Endodermal cell (in vitro differentiated cells): ENCODE measurements at regions not wholly inside any gene's neighbourhood (a gene's known extent, or its start where the extent isn't known, plus 50 kb on each side); places are given as distances from the start of the nearest gene placed in this dataset.

ENCODE experiments used
- DNase-seq: peaks from one replicate; pipeline ENCODE4 v3.0.0-alpha.2; 2017
- H3K27ac ChIP-seq: 2 replicates; pipeline ENCODE4 v1.5.1; 2013; ENCODE audit warnings: mild to moderate bottlenecking, low read depth, low read length, moderate library complexity
- H3K27me3 ChIP-seq: 2 replicates; pipeline ENCODE4 v1.6.1; 2013; ENCODE audit warnings: mild to moderate bottlenecking, low read length, moderate library complexity; ENCODE audit not compliant: insufficient read depth, control insufficient read depth, poor library complexity, severe bottlenecking
- H3K36me3 ChIP-seq: 2 replicates; pipeline ENCODE4 v1.7.0; 2013; ENCODE audit warnings: mild to moderate bottlenecking, low read length, moderate library complexity; ENCODE audit not compliant: control insufficient read depth, insufficient read depth
- H3K4me1 ChIP-seq: one replicate; pipeline ENCODE4 v1.7.0; 2013; ENCODE audit warnings: low read length; ENCODE audit not compliant: control insufficient read depth, insufficient read depth
- H3K4me3 ChIP-seq: 2 replicates; pipeline ENCODE4 v1.5.1; 2013; ENCODE audit warnings: mild to moderate bottlenecking, low read length, moderate library complexity
- H3K9ac ChIP-seq: 2 replicates; pipeline ENCODE4 v1.6.1; 2013; ENCODE audit warnings: mild to moderate bottlenecking, low read length, moderate library complexity; ENCODE audit not compliant: poor library complexity, severe bottlenecking; ENCODE audit errors: extremely low read depth
- H3K9me3 ChIP-seq: 2 replicates; pipeline ENCODE4 v1.6.1; 2013; ENCODE audit warnings: mild to moderate bottlenecking, low read length, moderate library complexity; ENCODE audit not compliant: control insufficient read depth
- H3K27ac Mint-ChIP-seq: 2 replicates; pipeline ENCODE4 v1.8.0; 2020; ENCODE audit warnings: mixed read lengths
- H3K27me3 Mint-ChIP-seq: 2 replicates; pipeline ENCODE4 v1.8.0; 2021; ENCODE audit warnings: mild to moderate bottlenecking, mixed read lengths; ENCODE audit not compliant: insufficient read depth
- H3K36me3 Mint-ChIP-seq: 2 replicates; pipeline ENCODE4 v1.8.0; 2020; ENCODE audit warnings: low read depth, mixed read lengths
- H3K4me1 Mint-ChIP-seq: 2 replicates; pipeline ENCODE4 v1.8.0; 2020; ENCODE audit warnings: mixed read lengths
- H3K4me3 Mint-ChIP-seq: 2 replicates; pipeline ENCODE4 v1.8.0; 2020; ENCODE audit warnings: mild to moderate bottlenecking, moderate library complexity, mixed read lengths
- H3K9me3 Mint-ChIP-seq: 2 replicates; pipeline ENCODE4 v1.8.0; 2020; ENCODE audit warnings: mild to moderate bottlenecking, mixed read lengths
- CTCF ChIP-seq: fragments of 200-600 bp; sonication (generic); conservative IDR thresholded peaks from 2 replicates; pipeline ENCODE4 v1.5.0; 2021; ENCODE audit warnings: antibody characterized with exemption, mild to moderate bottlenecking
- WGBS, 2 experiments: methylation state at CpG; one replicate each; pipeline versions ENCODE4 v1.1.5 to v1.1.7; 2013; ENCODE audit warnings: missing lambda C conversion rate in 2 of 2, mixed read lengths in 1 of 2; ENCODE audit not compliant: insufficient coverage in 1 of 2, insufficient read length in 1 of 2; 5-methylcytosine and 5-hydroxymethylcytosine counted together

GRCh38 chr3:154792828-154793227, 287.3 kb upstream of the MME start:
- Mint-ChIP-seq H3K4me1 (no peaks in the 10 kb centered on the region), H3K9me3 (no peaks in the 10 kb centered on the region), H3K27ac (no peak overlapping the region), H3K4me3 (no peak overlapping the region), H3K27me3 (no peaks in the 10 kb centered on the region), H3K36me3 (no peaks in the 10 kb centered on the region)
- no peaks in the 10 kb centered on the region for H3K27me3 ChIP-seq
- H3K27ac ChIP-seq = no peak overlapping the region
- no peaks in the 10 kb centered on the region for H3K36me3 ChIP-seq
- WGBS, 2 experiments = 60 to 96% methylated on average over 1 of the region's 1 CpG
- no peaks in the 10 kb centered on the region for H3K9me3 ChIP-seq
- no peak overlapping the region for H3K9ac ChIP-seq
- no peak for DNase-seq
- no peaks in the 10 kb centered on the region for H3K4me1 ChIP-seq
- no peak overlapping the region for H3K4me3 ChIP-seq
- no peak for TF ChIP-seq CTCF

GRCh38 chr3:154791611-154792010, 288.5 kb upstream of the MME start:
- Histone ChIP-seq H3K4me3 (no peak overlapping the region), H3K27me3 (no peaks in the 10 kb centered on the region), H3K36me3 (no peaks in the 10 kb centered on the region), H3K27ac (no peak overlapping the region), H3K9ac (no peak overlapping the region), H3K4me1 (no peaks in the 10 kb centered on the region), H3K9me3 (no peaks in the 10 kb centered on the region)
- Mint-ChIP-seq H3K4me1 (no peaks in the 10 kb centered on the region), H3K27me3 (no peaks in the 10 kb centered on the region), H3K9me3 (no peaks in the 10 kb centered on the region), H3K36me3 (no peaks in the 10 kb centered on the region), H3K4me3 (no peak overlapping the region), H3K27ac (no peak overlapping the region)
- no peak for TF ChIP-seq CTCF
- DNase-seq = no peak

GRCh38 chr3:154786724-154787123, 293.4 kb upstream of the MME start:
- H3K27ac Mint-ChIP-seq = no peak overlapping the region
- Histone ChIP-seq H3K36me3 (no peaks in the 10 kb centered on the region), H3K27me3 (no peaks in the 10 kb centered on the region), H3K9me3 (no peaks in the 10 kb centered on the region), H3K9ac (no peak overlapping the region), H3K27ac (no peak overlapping the region), H3K4me1 (no peaks in the 10 kb centered on the region), H3K4me3 (no peak overlapping the region)
- H3K9me3 Mint-ChIP-seq = no peaks in the 10 kb centered on the region
- no peak overlapping the region for H3K4me3 Mint-ChIP-seq
- no peak for DNase-seq
- H3K36me3 Mint-ChIP-seq = no peaks in the 10 kb centered on the region
- no peak for TF ChIP-seq CTCF
- H3K4me1 Mint-ChIP-seq = no peaks in the 10 kb centered on the region
- WGBS, 2 experiments = no CpG with 5 or more reads among the region's 1 CpG
- no peaks in the 10 kb centered on the region for H3K27me3 Mint-ChIP-seq
